ENCODE measurements at regions not wholly inside any gene's neighbourhood (a gene's known extent, or its start where the extent isn't known, plus 50 kb on each side); places are given as distances from the start of the nearest gene placed in this dataset.
A peak's percentile ranks its signal among the peaks of the same experiment; 100 is the strongest.

GRCh38 chr2:37454851-37455762 lies 110.7 kb downstream of the QPCT start:
- Histone ChIP-seq H3K36me3 (no peaks in the 10 kb centered on the region), H3K9me3 (no peaks in the 10 kb centered on the region), H3K27me3 (no peaks in the 10 kb centered on the region), H3K4me1 (no peaks in the 10 kb centered on the region), H3K4me3 (no peak overlapping the region), H3K27ac (no peak overlapping the region)
- TF ChIP-seq CTCF (IDR thresholded peaks at IDR 0.05) = no peak
- no peak for DNase-seq
- WGBS, 2 donors = 74 to 75% methylated on average over 5 of the region's 5 CpGs
- ATAC-seq = peak in 2 of 4 donors; percentile 29 to 77
- no peak for FAIRE-seq
- intact Hi-C loops (cut with DNase I) = no loop called here

GRCh38 chr2:37456479-37456878 lies 112.0 kb downstream of the QPCT start:
- no peaks in the 10 kb centered on the region for H3K27me3 ChIP-seq
- no peaks in the 10 kb centered on the region for H3K4me1 ChIP-seq
- H3K9me3 ChIP-seq = no peaks in the 10 kb centered on the region
- intact Hi-C loops (cut with DNase I) = no loop called here
- no peak for DNase-seq
- FAIRE-seq = no peak
- WGBS, 2 donors = 66 to 88% methylated on average over 1 of the region's 1 CpG
- H3K4me3 ChIP-seq = no peak overlapping the region
- ATAC-seq = no peak
- no peak for TF ChIP-seq CTCF (IDR thresholded peaks at IDR 0.05)
- H3K27ac ChIP-seq = no peak overlapping the region
- no peaks in the 10 kb centered on the region for H3K36me3 ChIP-seq

- no peak for TF ChIP-seq CTCF (IDR thresholded peaks at IDR 0.05)
- no peak for DNase-seq
- intact Hi-C loops (cut with DNase I) = no loop called here
- H3K36me3 ChIP-seq = no peaks in the 10 kb centered on the region
- no peaks in the 10 kb centered on the region for H3K27me3 ChIP-seq
- no peak overlapping the region for H3K4me3 ChIP-seq
- no peak for FAIRE-seq
- ATAC-seq = no peak
- no peaks in the 10 kb centered on the region for H3K9me3 ChIP-seq
- H3K27ac ChIP-seq = no peak overlapping the region
- 76 to 86% methylated on average over 9 of the region's 9 CpGs for WGBS, 2 donors
- H3K4me1 ChIP-seq = no peaks in the 10 kb centered on the region
Observed at GRCh38 chr2:37457401-37457901, 113.0 kb downstream of the QPCT start.

GRCh38 chr2:37458133-37458532 lies 113.7 kb downstream of the QPCT start:
- 78% methylated on average over 2 of the region's 2 CpGs for WGBS, 2 donors
- FAIRE-seq = no peak
- Histone ChIP-seq H3K4me1 (no peaks in the 10 kb centered on the region), H3K27ac (no peak overlapping the region), H3K36me3 (no peaks in the 10 kb centered on the region), H3K9me3 (no peaks in the 10 kb centered on the region), H3K4me3 (no peak overlapping the region), H3K27me3 (no peaks in the 10 kb centered on the region)
- DNase-seq = no peak
- ATAC-seq = no peak
- TF ChIP-seq CTCF (IDR thresholded peaks at IDR 0.05) = no peak
- intact Hi-C loops (cut with DNase I) = no loop called here

All from pancreas (tissue), 10 donors.